UCSD-AML1 (cell line): ENCODE measurements at regions not wholly inside any gene's neighbourhood (a gene's known extent, or its start where the extent isn't known, plus 50 kb on each side); places are given as distances from the start of the nearest gene placed in this dataset.

Experiments
- DNase-seq: peaks from one replicate; lab custom pipeline; 2025; ENCODE audit not compliant: unreplicated experiment; lab: John Stamatoyannopoulos, UW

DNA sequence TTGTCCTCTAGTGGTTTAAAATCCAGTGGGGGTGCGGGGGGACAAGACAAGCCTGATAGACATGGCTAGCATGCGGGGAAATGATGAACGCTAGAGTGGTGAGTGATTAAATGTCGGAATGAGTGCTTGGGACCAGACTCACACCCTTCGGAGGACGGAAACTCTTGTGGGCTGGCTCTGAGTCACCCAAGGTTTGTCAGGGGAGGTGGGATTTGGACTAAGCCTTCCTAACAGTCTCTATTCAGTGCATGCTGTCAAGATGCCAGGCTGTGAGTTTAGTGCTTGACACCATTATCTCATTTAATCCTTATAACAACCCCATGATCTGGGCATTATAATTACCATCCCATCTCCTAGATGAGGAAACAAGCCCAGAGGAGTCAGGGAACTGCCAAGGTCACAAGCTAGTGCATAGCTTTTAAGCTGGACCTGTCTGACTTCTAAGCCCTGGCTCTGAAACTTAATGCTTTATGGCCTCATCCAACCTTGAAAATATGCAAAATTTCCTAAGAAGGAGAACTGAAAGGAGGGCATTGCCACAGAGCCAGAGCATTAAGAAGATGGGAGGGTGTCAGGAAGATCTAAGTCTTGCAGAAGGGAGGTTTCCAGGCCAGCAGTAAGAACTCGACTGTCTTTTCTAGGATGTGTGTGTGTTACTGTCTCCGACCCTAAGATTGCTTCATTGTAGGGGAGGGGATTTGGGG is 168.7 kb upstream of the LRFN2 start:
- no peak for DNase-seq

GRCh38 chr6:40755046-40755681 is 168.0 kb upstream of the LRFN2 start:
- DNase-seq = no peak

DNA sequence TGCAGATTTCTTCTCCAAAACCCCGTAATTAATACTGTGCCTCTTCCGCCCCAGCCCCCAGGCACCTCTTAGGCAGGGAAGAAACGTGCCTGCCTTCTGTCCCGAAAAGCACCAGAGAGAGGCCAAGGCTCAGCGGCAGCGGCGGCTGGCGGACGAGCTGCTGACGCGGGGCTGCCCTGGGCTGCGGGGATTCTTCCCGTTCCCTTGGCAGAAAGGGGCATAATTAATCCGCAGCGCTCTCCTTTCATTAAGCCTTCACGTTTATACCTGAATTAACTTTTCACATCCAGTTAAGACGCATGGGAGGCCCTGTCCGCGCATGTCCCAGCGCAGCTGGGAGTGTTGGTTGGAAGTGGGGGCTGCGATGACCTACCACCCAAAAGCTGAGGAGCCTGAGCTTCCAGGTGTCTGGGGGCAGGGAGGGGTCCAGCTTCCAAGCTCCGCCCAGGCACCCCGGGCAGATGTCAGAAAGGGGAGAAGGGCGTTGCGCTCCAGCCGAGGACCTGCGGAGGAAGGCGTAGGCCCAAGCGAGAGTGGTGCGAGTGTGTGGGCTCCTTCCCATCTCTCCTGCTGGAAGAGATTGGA is 167.4 kb upstream of the LRFN2 start:
- DNase-seq = no peak

- no peak for DNase-seq
Measured at GRCh38 chr6:40753675-40754448, 166.7 kb upstream of the LRFN2 start.

DNA sequence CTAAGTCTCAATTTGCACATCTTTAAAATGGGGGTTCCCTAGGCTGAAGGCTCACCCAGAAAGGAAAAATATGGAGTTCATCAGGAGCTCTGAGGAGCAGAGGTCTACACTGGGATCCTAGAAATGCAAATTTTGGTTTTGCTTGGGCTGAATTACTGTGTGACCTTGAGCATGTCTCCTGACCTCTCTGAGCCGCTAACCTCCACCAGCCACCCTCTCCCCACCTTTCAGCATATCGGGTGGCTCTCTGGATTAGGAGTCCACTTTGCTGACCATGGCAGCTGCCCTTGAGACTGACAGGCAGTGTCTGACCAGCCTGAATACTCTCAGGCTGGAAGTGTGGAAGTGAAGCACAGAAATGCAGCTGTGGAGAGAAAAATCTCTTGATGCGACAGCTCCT is 165.9 kb upstream of the LRFN2 start:
- no peak for DNase-seq

GRCh38 chr6:40744835-40745234 is 157.7 kb upstream of the LRFN2 start:
- DNase-seq = no peak

DNA sequence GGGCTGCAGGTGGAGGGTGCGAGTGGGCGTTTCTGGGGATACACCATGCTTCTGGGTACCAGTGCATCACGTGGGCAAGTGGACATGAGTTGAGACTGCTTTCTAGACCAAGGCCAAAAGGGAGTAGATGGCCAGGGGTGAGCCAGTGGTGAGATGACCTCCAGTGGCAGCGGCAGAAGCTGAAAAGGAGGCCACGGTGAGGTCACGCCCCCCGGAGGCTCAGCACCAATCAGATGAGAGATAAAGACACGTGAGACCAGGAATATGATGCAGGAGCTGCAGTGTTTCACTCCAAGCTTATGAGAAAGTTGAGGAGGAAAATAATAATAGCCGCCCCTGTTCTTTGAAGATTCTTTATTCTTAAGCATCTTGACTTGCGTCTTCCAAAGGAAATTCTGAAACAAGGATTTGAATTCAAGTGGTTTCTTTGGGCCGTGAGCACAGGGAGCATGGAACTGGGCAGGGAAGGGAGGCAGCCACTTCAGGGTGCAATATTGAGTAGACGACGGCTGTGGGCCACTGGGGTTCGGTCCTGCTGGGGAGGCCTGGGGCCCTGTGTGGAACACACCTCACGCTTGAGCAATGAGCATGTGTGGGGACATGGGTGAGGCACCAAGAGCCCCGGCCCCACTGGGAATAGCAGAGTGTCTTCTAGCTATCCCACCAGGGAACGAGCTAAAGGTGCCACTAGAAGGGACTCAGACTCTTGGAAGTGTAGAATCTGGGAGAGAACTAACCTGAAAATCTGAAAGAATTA is 156.7 kb upstream of the LRFN2 start:
- no peak for DNase-seq

DNA sequence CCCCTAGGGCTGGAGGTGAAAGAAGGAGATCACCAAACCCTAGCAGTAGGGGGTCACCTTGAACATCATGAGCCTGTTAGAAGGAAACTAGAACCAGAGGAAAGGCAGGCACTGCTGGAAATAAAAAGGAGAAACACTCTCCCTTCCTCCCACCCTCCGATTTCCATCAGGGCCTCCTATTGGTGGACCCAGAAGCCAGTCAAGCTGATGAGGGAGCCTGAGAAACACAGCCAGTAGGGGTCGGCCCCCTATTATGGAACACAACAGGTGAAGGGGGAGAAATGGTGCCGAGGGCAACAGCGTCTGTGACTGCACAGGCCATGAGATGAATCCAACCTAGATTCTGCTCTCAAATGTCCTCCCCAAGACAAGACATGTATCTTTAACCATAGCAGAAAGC is 156.1 kb upstream of the LRFN2 start:
- no peak for DNase-seq

DNA sequence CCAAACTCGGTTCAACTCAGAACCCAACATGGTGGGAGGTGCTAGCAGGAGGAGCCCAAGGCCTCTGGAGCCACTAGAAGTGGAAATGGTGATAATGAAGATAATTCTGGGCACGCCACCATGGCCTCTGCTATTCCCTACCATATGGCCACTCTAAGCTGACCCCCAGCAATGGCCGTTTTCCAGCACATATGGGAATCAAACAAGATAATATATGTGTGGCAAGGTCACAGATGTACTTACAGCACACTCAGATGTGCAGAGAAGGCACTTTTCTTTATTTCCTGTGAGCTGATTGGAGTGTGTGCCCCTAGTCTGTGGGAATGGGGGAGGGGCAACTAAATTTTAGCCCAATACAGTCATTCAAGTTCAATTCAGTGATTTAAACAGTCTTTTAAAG is 153.4 kb upstream of the LRFN2 start:
- no peak for DNase-seq

GRCh38 chr6:40738551-40739193 is 151.5 kb upstream of the LRFN2 start:
- DNase-seq = no peak

- DNase-seq = no peak
Measured at GRCh38 chr6:40735521-40735920, 148.4 kb upstream of the LRFN2 start.

DNA sequence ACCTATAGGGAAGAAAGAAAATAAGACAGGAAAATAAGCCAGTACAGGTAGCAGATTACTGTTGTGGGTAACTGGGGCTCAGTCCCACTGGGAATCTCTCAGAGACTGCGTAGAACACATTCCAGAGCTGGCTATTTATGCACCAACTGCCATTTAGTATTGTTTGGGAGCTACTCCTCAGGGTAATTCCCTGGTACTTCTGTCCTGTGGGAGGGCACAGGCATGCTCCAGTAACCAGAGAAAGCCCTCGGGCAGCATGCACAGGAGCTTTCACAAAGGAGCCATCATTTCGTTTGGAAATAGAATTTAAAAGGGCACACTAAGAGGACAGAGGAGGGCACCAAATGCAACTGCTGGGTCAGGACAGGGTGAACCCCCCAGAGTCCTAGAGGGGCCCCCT is 148.0 kb upstream of the LRFN2 start:
- no peak for DNase-seq

GRCh38 chr6:40734607-40735006 is 147.4 kb upstream of the LRFN2 start:
- no peak for DNase-seq

- no peak for DNase-seq
Measured at GRCh38 chr6:40733770-40734396, 146.7 kb upstream of the LRFN2 start.

DNA sequence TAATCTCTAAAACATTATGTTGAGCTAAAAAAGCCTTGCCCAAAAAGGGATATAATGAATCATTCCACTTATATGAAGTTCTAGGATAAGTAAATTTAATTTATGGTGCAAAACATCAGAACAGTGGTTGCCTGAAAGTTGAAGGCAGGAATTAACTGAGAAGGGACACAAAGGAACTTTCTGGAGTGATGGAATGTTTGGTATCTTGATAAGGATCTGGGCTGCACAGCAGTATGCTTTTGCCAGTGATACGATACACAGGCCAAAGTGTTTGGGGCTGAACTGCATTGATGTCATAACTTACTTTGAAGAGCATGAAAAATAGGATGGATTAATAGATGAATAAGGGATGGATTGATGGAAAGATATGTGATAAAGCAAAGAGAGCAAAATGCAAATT is 146.1 kb upstream of the LRFN2 start:
- DNase-seq = no peak

DNA sequence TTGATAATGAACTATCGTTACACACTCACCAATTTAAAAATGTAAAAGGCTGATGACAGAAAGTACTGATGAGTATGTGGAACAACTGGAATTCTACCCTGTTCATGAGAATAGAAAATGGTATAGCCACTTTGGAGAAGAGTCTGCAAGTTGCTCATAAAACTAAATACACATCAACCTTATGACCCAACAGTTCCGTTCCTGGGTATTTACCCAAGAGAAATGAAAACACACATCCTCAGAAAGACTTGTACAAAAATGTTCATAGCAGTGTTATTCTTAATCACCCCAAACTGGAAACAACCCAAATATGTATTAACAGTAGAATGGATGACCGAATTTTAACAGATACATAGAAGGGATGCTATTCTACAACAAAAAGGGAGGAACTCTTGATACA is 145.7 kb upstream of the LRFN2 start:
- no peak for DNase-seq

GRCh38 chr6:40728643-40729042 is 141.5 kb upstream of the LRFN2 start:
- DNase-seq = no peak

- DNase-seq = no peak
Measured at GRCh38 chr6:40727271-40727670, 140.1 kb upstream of the LRFN2 start.

- DNase-seq = no peak
Measured at GRCh38 chr6:40726853-40727252, 139.7 kb upstream of the LRFN2 start.

- DNase-seq = no peak
Measured at GRCh38 chr6:40725390-40725789, 138.2 kb upstream of the LRFN2 start.
